NCI-H345 treated with DMSO at 0.1 percent for 48 hours (cell line): ENCODE measurements at regions not wholly inside any gene's neighbourhood (a gene's known extent, or its start where the extent isn't known, plus 50 kb on each side); places are given as distances from the start of the nearest gene placed in this dataset.
A peak's percentile ranks its signal among the peaks of the same experiment; 100 is the strongest.

Experiments used
- DNase-seq: peaks from one replicate; lab custom pipeline; 2025; ENCODE audit not compliant: unreplicated experiment; lab: John Stamatoyannopoulos, UW

GRCh38 chr5:64110222-64110621 lies 55.4 kb upstream of the RNF180 start:
- no peak for DNase-seq

- no peak for DNase-seq
Observed at GRCh38 chr5:64108674-64109073, 57.0 kb upstream of the RNF180 start.

- no peak for DNase-seq
Observed at GRCh38 chr5:64100203-64100602, 65.4 kb upstream of the RNF180 start.

GRCh38 chr5:64096771-64097170 lies 68.9 kb upstream of the RNF180 start:
- no peak for DNase-seq

GRCh38 chr5:64077589-64077988 lies 88.1 kb upstream of the RNF180 start:
- no peak for DNase-seq

GRCh38 chr5:64074533-64074932 lies 91.1 kb upstream of the RNF180 start:
- DNase-seq = peak; percentile 18

- no peak for DNase-seq
Observed at GRCh38 chr5:64069486-64069885, 96.2 kb upstream of the RNF180 start.

- no peak for DNase-seq
Observed at GRCh38 chr5:64050296-64050695, 88.1 kb upstream of the HTR1A start.

- DNase-seq = no peak
Observed at GRCh38 chr5:64040490-64040889, 78.2 kb upstream of the HTR1A start.

GRCh38 chr5:64026493-64026892 lies 64.2 kb upstream of the HTR1A start:
- no peak for DNase-seq

- no peak for DNase-seq
Observed at GRCh38 chr5:64019746-64020145, 57.5 kb upstream of the HTR1A start.

GRCh38 chr5:64018966-64019365 lies 56.7 kb upstream of the HTR1A start:
- no peak for DNase-seq

GRCh38 chr5:64015824-64016223 lies 53.6 kb upstream of the HTR1A start:
- no peak for DNase-seq
